Breast epithelium (tissue), 3 donors: ENCODE measurements at regions not wholly inside any gene's neighbourhood (a gene's known extent, or its start where the extent isn't known, plus 50 kb on each side); places are given as distances from the start of the nearest gene placed in this dataset.

ENCODE experiments used
- POLR2A ChIP-seq: fragments of 450-650 bp; IDR thresholded peaks from one replicate; pipeline ENCODE4 v1.6.1; 2016; ENCODE audit warnings: antibody characterized with exemption, mild to moderate bottlenecking, moderate library complexity
- POLR2AphosphoS5 ChIP-seq, 3 donors: sonication (generic); formaldehyde crosslinking; IDR thresholded peaks; one replicate each; pipeline ENCODE4 v1.6.1; 2017; ENCODE audit warnings: antibody characterized with exemption in 3 of 3

GRCh38 chr6:133674661-133675060 is 214.3 kb upstream of the TCF21 start:
- TF ChIP-seq POLR2A = no peak
- no peak for TF ChIP-seq POLR2AphosphoS5 (IDR thresholded peaks at IDR 0.05)
